Hepatocyte (in vitro differentiated cells): ENCODE measurements at regions not wholly inside any gene's neighbourhood (a gene's known extent, or its start where the extent isn't known, plus 50 kb on each side); places are given as distances from the start of the nearest gene placed in this dataset.

ENCODE experiments used
- DNase-seq: peaks from one replicate; pipeline ENCODE4 v3.0.0-alpha.2; 2016; ENCODE audit warnings: low spot score
- H2AFZ ChIP-seq: fragments of 200-600 bp; sonication (generic); 2 replicates; pipeline ENCODE4 v1.6.0; 2016; ENCODE audit warnings: antibody characterized with exemption, mild to moderate bottlenecking
- H3K27ac ChIP-seq: fragments of 200-600 bp; sonication (generic); 2 replicates; pipeline ENCODE4 v1.5.1; 2016; ENCODE audit warnings: mild to moderate bottlenecking
- H3K27me3 ChIP-seq: fragments of 200-600 bp; sonication (generic); 2 replicates; pipeline ENCODE4 v1.6.1; 2016
- H3K36me3 ChIP-seq: fragments of 200-600 bp; sonication (generic); replicated peaks from 2 replicates; pipeline ENCODE4 v1.5.1; 2016; ENCODE audit warnings: low read depth; ENCODE audit not compliant: insufficient read depth
- H3K4me1 ChIP-seq: fragments of 200-600 bp; sonication (generic); 2 replicates; pipeline ENCODE4 v1.5.1; 2016; ENCODE audit warnings: mild to moderate bottlenecking, moderate library complexity; ENCODE audit not compliant: insufficient read depth
- H3K4me2 ChIP-seq: fragments of 200-600 bp; sonication (generic); 2 replicates; pipeline ENCODE4 v1.6.0; 2016
- H3K4me3 ChIP-seq: fragments of 200-600 bp; sonication (generic); 2 replicates; pipeline ENCODE4 v1.5.1; 2016; ENCODE audit warnings: mild to moderate bottlenecking
- H3K79me2 ChIP-seq: fragments of 200-600 bp; sonication (generic); 2 replicates; pipeline ENCODE4 v1.6.0; 2017; ENCODE audit warnings: mild to moderate bottlenecking
- H3K9me2 ChIP-seq: fragments of 200-600 bp; sonication (generic); replicated peaks from 2 replicates; pipeline ENCODE4 v1.6.0; 2017; ENCODE audit warnings: mild to moderate bottlenecking; ENCODE audit not compliant: insufficient read depth
- H3K9me3 ChIP-seq: fragments of 200-600 bp; sonication (generic); 2 replicates; pipeline ENCODE4 v1.5.1; 2016; ENCODE audit warnings: low read depth, mild to moderate bottlenecking
- H4K20me1 ChIP-seq: fragments of 200-600 bp; sonication (generic); 2 replicates; pipeline ENCODE4 v1.6.0; 2016; ENCODE audit warnings: mild to moderate bottlenecking; ENCODE audit not compliant: insufficient read depth, poor library complexity, severe bottlenecking
- EZH2 ChIP-seq: fragments of 200-600 bp; sonication (generic); IDR thresholded peaks from 2 replicates; pipeline ENCODE4 v1.6.1; 2016; ENCODE audit warnings: antibody characterized with exemption, mild to moderate bottlenecking, borderline replicate concordance
- EZH2phosphoT487 ChIP-seq: fragments of 200-600 bp; sonication (generic); IDR thresholded peaks from one replicate; pipeline ENCODE4 v1.6.1; 2018; ENCODE audit warnings: antibody characterized with exemption, mild to moderate bottlenecking, low read depth, moderate library complexity; ENCODE audit not compliant: unreplicated experiment, severe bottlenecking
- WGBS: methylation state at CpG from one replicate; pipeline ENCODE4 v1.1.6; 2016; ENCODE audit warnings: low lambda C conversion rate; ENCODE audit errors: missing lambda C conversion rate; 5-methylcytosine and 5-hydroxymethylcytosine counted together
- TF ChIP-seq, protein P1 (sequence below): fragments of 200-600 bp; sonication (generic); IDR thresholded peaks from 2 replicates; pipeline ENCODE4 v1.5.1; 2016; ENCODE audit warnings: antibody characterized with exemption, mild to moderate bottlenecking; ENCODE audit not compliant: poor library complexity

DNA sequence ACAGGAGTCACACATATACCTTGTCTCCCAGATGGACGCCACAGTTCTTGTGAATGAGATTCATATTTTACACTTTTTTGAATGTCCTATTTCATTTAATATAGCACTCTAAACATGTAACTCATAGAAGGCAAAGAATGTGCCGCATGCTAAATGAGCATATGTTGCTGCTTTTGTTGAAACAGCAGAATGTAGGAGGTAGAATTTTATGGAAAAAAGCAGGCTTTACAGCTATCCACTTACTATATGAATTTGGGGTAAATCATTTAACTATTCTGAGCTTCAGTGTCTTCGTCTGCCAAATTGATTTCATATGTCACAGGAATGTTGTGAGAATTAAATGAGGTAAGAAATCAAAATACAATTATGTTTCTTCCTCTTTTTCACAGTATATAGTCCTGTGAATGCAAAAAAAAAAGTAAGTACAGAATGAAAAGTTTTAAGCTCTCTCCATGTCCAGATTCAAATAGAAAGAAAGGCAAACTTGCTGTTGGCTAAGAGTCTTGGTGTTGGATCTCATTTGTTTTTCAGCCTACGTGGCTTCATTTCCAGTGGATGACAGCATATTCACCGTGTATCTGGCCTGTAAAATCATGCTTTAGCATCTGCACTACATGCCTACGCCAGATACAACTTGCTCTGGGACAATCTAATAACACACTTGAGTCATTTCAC lies 154.7 kb upstream of the CNTNAP5 start:
- no peak overlapping the region for H2AFZ ChIP-seq
- DNase-seq = no peak
- 71% methylated on average over 6 of the region's 6 CpGs for WGBS

DNA sequence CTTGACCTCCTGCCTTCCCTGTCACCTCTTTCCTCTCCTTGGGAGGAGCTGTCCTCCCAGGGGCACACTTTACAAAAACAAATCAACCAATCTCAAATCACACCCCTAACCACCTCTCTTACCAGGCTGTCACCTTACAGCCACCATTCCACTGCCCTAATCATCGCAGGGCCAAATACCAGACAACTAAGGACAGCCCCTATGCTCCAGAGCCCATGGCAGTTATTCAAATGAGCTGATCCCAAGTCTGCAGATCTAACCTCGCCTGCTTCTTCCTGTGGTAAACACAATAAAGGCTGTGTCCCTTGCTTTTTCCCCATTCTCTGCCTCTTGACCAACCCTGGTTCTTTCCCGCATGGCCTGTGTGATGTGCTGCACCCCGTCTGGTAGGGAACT lies 154.2 kb upstream of the CNTNAP5 start:
- H3K27ac ChIP-seq = no peak overlapping the region
- H3K4me2 ChIP-seq = no peak overlapping the region
- H3K9me2 ChIP-seq = no peaks in the 10 kb centered on the region
- H3K4me3 ChIP-seq = no peak overlapping the region
- no peaks in the 10 kb centered on the region for H4K20me1 ChIP-seq
- H3K27me3 ChIP-seq = no peaks in the 10 kb centered on the region
- H3K36me3 ChIP-seq = no peaks in the 10 kb centered on the region
- no peak for DNase-seq
- H3K4me1 ChIP-seq = no peaks in the 10 kb centered on the region
- H2AFZ ChIP-seq = no peak overlapping the region
- TF ChIP-seq, protein P1, sequence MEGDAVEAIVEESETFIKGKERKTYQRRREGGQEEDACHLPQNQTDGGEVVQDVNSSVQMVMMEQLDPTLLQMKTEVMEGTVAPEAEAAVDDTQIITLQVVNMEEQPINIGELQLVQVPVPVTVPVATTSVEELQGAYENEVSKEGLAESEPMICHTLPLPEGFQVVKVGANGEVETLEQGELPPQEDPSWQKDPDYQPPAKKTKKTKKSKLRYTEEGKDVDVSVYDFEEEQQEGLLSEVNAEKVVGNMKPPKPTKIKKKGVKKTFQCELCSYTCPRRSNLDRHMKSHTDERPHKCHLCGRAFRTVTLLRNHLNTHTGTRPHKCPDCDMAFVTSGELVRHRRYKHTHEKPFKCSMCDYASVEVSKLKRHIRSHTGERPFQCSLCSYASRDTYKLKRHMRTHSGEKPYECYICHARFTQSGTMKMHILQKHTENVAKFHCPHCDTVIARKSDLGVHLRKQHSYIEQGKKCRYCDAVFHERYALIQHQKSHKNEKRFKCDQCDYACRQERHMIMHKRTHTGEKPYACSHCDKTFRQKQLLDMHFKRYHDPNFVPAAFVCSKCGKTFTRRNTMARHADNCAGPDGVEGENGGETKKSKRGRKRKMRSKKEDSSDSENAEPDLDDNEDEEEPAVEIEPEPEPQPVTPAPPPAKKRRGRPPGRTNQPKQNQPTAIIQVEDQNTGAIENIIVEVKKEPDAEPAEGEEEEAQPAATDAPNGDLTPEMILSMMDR = no peak
- TF ChIP-seq EZH2 (no peak), EZH2phosphoT487 (no peak)
- H3K79me2 ChIP-seq = no peaks in the 10 kb centered on the region
- H3K9me3 ChIP-seq = no peaks in the 10 kb centered on the region
- 81% methylated on average over 4 of the region's 4 CpGs for WGBS

More for the DNA sequence above, 154.7 kb upstream of the CNTNAP5 start:
- Histone ChIP-seq H3K27me3 (no peaks in the 10 kb centered on the region), H3K36me3 (no peaks in the 10 kb centered on the region), H3K4me2 (no peak overlapping the region), H3K27ac (no peak overlapping the region), H3K79me2 (no peaks in the 10 kb centered on the region), H3K4me3 (no peak overlapping the region), H4K20me1 (no peaks in the 10 kb centered on the region), H3K4me1 (no peaks in the 10 kb centered on the region), H3K9me3 (no peaks in the 10 kb centered on the region), H3K9me2 (no peaks in the 10 kb centered on the region)
- TF ChIP-seq, protein P1 = no peak
- no peak for TF ChIP-seq EZH2phosphoT487
- no peak for TF ChIP-seq EZH2

DNA sequence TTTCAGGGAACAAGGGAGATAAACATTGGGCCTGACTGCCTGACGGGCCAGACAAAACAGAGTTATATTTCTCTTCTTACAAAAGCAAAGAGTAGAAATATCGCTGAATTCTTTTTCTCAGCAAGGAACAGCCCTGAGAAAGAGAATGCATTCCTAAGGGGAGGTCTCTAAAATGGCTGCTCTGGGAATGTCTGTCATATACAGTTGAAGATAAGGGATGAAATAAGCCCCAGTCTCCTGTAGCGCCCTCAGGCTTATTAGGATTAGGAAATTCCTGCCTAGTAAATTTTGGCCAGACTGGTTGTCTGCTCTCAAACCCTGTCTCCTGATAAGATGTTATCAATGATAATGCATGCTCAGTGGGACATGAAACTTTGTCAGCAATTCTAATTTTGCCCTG lies 134.9 kb upstream of the CNTNAP5 start:
- Histone ChIP-seq H3K4me3 (no peak overlapping the region), H3K4me2 (no peak overlapping the region), H3K27me3 (no peaks in the 10 kb centered on the region), H3K9me2 (no peaks in the 10 kb centered on the region), H2AFZ (no peak overlapping the region), H4K20me1 (no peaks in the 10 kb centered on the region), H3K9me3 (no peaks in the 10 kb centered on the region), H3K79me2 (no peaks in the 10 kb centered on the region), H3K27ac (no peak overlapping the region), H3K36me3 (no peaks in the 10 kb centered on the region), H3K4me1 (no peaks in the 10 kb centered on the region)
- WGBS = 89% methylated on average over 3 of the region's 3 CpGs
- TF ChIP-seq EZH2phosphoT487 (no peak), EZH2 (no peak)
- TF ChIP-seq, protein P1 = no peak
- no peak for DNase-seq

DNA sequence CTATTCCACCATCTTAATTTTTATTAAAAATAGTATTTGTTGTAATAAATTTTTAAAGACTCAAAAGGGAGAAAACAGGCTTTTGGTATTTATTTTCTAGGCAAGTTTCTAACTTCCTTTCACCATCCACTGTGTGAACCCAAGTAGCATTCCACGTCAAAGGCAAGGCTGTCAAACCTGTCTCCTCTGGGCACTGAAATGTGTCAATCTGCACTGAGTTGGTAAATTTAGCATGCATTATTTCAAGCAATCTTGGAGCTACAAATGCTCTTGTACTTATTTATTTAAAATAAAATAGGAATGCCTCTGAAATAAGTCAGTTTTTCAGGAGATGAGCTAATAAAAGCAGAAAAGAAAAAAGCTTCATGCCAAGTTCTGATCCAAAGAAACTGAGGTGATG lies 130.9 kb upstream of the CNTNAP5 start:
- H3K4me2 ChIP-seq = no peak overlapping the region
- H3K27me3 ChIP-seq = no peaks in the 10 kb centered on the region
- H3K27ac ChIP-seq = no peak overlapping the region
- no peaks in the 10 kb centered on the region for H3K36me3 ChIP-seq
- no peaks in the 10 kb centered on the region for H3K4me1 ChIP-seq
- no peak for DNase-seq
- H3K4me3 ChIP-seq = no peak overlapping the region
- H3K79me2 ChIP-seq = no peaks in the 10 kb centered on the region
- H4K20me1 ChIP-seq = no peaks in the 10 kb centered on the region
- whole genome bisulfite sequencing = 92% methylated on average over 1 of the region's 1 CpG
- H3K9me3 ChIP-seq = no peaks in the 10 kb centered on the region
- H2AFZ ChIP-seq = no peak overlapping the region
- H3K9me2 ChIP-seq = no peaks in the 10 kb centered on the region
- TF ChIP-seq EZH2 (no peak), EZH2phosphoT487 (no peak)
- TF ChIP-seq, protein P1 = no peak
